Activated CD8-positive, alpha-beta memory T cell treated with anti-CD3 and anti-CD28 coated beads for 48 hours (primary cell): ENCODE measurements at regions not wholly inside any gene's neighbourhood (a gene's known extent, or its start where the extent isn't known, plus 50 kb on each side); places are given as distances from the start of the nearest gene placed in this dataset.
"Not testable (repeated sequence)": the region's sequence is repeated elsewhere in the genome, so short reads cannot be mapped to it uniquely, and the experiment has no call there.

Experiments
- DNase-seq, 3 experiments: peaks; one replicate each; pipeline ENCODE4 v3.0.0-alpha.2; 2020; ENCODE audit warnings: low read depth in 2 of 3, low spot score in 2 of 3

DNA sequence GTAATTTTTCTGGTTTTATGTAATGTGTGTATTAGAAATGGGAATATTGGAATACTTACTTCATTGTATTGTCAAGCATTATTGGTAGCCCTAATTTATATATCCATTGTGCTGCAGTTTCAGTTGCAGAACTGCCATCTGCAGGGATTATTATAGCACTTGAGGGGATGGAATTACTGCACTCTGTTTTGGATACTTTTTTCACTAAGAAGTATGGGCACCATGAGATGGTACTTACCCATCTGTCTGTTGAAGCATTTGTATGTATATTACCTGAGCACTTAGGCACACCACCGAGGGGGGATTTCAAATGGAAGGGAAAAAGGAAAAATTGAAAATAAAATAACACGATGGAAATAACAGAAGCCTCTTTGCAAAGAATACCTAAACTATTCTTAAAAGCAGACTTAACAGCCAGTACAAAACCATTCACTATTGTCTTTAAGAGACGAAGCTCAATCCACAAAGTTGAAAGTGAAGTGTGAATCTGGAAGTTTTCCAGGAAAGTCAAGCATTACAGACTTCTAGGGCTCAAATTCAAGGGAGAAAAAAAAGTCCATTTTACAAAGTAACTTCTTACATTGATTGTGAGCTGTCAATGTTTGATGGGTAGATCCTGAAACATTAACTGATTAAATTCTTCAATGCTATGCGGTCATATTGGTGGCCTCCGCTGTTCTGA is 318.7 kb downstream of the SOX4 start:
- DNase-seq = no peak

GRCh38 chr6:21914121-21914973 is 320.8 kb downstream of the SOX4 start:
- DNase-seq = peak in 1 of 3 experiments; percentile 6

DNA sequence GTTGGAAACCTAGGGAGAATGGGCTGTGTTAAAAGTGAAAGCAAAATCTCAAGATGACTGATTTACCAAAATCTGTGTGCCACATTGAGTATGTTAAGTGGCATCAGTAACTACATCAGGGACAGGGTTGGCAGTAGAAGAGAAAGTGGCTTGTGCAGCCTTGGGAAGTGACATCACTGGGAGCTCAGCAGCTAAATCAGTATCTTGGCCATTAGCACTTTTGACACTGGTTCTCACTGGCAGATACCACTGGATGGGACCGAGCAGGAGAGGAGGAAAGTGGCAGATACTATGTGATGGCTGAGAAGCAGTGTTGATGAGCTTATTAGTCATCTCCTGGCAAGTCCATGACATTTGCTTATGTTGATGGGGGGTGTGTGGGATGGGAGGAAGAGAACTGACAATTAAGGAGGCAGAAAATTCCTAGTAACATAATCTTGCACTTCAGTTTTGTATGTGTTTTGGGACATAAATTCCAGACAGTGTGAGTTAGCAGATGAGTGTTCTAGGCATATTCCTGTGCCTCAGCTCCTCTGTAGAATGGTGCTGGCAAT is 322.2 kb downstream of the SOX4 start:
- no peak for DNase-seq

GRCh38 chr6:21918041-21918440 is 324.5 kb downstream of the SOX4 start:
- DNase-seq = no peak

DNA sequence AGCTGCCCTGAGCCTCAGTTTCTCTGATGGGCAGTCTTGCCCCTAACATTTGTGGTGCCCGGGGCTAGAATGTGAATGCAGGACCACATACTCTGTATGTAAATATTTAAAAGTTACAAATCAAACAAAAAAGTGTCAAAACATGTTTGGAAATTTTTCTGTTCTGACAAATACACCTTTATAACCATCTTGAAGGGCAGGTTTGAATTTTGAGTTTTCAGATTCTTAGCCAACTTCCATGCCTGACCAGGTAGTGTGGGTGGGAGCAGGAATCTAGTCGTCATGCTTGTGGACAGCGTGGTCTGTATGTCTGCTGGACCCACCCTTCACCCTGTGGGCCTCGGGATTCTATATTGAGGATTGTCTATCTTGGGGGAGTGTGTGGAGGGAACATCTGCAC is 325.1 kb downstream of the SOX4 start:
- no peak for DNase-seq

DNA sequence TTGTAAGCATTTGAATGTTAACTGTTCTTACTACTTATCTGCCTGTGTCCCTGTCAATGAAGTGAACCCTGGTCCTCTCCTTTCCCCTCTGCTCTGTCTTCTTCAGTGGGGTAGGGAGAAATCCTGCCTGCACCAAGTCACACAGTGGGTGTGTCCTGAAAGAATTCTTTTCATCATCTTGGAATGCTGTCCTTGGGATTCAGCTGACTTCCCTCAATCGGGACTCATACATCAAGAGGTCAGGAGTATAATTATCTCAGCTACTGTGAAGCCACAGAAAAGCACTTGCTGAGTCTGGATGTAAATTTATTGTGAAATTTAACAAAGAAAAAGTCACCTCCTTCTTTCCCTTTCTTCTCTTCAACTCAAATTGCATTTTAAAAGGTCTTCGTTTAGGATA is 328.5 kb downstream of the SOX4 start:
- DNase-seq = no peak

GRCh38 chr6:21924002-21924401 is 330.5 kb downstream of the SOX4 start:
- DNase-seq = no peak

DNA sequence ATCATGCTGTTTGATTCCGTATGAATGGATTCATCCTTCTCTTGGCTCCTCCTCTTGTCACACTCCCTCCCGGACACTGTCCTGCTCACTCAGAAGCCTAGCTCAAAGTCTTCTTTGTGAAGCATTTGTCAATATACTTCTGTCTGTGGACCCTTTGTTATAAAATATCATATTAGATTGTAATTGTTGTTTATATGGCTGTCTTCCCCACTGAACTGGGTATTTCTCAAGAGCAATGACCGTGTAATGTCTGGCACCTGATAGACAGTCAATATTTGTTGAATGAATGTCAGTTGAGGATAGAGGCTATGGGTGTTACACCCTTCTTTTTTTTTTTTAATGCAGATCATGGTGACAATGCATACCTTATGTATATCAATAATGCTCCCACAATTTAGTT is 335.3 kb downstream of the SOX4 start:
- no peak for DNase-seq

DNA sequence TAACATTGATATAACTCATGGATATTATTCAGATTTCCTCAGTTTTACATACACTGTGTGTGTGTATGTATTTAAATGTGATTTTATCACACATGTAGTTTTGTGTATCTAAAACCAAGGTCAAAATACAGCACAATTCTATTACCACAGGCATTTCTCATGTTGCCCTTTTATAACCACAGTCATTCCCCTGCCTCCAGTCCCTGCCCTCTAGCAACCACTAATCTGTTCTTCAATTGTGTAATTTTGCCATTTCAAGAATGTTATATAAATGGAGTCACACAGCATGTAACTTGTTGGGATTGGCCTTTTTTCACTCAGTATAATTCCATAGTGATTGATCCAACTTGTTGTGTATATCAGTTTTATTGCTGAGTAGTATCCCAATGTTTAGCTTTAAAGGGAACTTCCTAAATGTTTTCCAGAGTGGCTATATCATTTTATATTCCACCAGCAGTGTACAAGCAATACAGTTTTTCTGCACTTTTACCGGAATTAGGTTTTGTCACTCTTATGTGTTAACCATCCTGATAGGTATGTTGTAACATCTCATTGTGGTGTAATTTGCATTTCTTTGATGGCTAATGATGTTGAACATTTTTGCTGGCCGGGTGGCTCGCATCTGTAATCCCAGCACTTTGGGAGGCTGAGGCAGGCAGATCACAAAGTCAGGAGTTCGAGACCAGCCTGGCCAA is 338.2 kb downstream of the SOX4 start:
- DNase-seq = no peak

- DNase-seq = no peak
Observed at GRCh38 chr6:21933351-21933750, 339.8 kb downstream of the SOX4 start.

DNA sequence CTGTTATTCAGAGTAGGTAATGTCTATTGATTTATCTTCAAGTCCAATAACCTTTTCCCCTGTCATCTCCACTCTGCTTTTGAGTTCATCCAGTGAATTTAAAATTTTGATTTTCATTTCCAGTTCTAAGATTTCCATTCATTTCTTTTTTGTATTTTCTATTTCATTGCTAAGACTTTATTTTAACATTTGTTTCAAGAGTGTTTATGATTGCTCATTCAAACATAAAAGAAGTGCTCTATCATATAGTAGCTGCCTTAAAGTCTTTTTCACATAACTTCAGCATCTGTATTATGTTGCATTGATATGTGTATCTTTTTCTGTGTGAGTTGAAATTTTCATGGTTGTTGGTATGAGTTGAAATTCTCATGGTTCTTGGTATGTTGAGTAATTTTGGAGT is 341.6 kb downstream of the SOX4 start:
- no peak for DNase-seq

DNA sequence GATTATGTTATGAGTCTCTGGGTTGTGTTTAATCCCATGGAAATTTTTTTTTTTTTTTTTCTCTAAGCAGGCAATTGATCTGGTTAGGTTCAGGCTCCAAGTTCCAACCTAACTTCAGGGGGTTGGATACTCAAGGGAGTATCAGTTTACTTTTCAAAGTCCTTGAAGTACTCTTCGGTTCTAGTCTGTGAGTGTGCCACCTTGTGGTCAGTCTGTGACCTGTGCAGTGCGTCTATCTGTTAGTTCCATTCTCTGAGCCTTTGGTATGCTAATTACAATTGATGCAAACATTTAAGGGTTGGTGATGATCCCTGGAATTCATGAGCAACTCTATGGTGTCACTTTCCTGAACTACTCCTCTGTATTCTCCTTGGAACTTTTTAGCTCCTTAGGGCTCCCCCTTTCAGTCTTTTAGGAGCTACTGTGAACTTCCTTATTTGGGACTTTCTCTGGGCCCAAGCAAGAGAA is 342.0 kb downstream of the SOX4 start:
- DNase-seq = no peak

GRCh38 chr6:21937466-21937865 is 343.9 kb downstream of the SOX4 start:
- no peak for DNase-seq

DNA sequence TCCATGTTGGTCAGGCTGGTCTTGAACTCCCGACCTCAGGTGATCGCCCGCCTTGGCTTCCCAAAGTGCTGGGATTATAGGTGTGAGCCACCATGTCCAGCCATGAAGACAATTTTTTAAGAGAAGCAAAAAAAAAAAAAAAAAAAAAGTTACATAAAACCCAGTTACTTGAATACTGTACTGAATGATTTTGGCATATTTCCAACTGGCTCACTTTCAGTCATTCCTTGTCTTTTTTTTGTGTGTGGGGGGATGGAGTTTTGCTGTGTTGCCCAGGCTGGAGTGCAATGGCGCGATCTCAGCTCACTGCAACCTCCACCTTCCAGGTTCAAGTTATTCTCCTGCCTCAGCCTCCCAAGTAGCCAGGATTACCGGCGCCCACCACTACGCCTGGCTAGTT is 345.5 kb downstream of the SOX4 start:
- not testable (repeated sequence) for DNase-seq

DNA sequence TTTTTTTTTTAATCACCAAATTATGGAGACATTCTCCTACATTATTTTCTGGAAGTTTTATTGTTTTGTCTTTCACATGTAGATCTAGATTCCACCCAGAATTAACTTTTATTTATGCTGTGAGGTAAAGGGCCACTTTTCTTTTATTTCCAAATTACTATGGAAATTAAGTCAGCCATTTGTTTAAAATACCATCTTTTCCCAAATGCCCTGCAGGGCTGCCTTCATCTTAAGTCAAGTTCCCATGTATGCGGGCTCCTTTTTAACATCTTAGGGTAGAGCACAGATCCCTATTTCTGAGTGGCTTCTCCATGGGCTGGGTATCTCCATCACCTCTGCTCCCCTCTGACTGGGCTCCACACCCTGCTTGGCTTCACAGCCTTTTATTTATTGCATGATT is 348.4 kb downstream of the SOX4 start:
- no peak for DNase-seq

DNA sequence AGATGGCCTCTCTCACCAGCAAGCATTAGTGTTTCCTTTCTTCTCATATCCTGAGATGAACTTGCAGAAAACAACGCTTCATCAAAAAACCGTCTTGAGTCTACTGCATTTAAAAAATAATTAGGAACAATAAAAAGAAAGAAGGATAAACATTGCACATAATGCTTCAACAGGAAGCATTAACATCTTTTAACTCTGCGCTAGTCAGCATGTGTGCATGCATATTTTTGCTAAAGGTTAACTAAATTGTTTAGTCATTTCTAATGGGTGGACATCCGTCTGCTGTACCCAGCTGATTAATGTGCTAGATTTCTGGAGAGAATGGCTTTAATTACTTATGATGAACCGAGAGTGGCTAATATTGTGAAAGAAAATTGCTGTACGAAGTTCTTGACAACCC is 349.3 kb downstream of the SOX4 start:
- DNase-seq = no peak

DNA sequence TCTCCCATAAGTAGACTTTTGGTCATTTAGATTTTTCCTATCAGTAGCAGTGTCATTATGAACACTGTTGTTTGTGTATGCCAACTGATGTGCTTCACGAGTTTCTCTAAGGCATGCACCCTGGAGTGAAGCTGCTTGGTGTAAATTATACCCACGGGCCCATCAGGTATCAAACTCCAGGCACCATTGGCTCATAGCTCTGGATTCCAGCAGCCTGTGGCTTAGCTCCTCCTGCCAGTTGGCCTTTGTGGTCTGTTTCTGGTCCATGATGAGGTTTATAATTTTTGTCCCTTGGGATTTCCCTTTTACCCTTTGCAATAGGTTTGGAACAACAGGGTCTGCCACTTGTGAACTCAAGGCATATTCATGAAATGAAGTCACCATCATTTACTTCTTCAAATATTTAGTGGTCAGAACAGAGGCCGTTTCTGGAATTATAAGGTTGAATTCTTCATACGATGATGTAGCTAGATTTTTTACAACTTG is 350.5 kb downstream of the PRL start:
- no peak for DNase-seq

DNA sequence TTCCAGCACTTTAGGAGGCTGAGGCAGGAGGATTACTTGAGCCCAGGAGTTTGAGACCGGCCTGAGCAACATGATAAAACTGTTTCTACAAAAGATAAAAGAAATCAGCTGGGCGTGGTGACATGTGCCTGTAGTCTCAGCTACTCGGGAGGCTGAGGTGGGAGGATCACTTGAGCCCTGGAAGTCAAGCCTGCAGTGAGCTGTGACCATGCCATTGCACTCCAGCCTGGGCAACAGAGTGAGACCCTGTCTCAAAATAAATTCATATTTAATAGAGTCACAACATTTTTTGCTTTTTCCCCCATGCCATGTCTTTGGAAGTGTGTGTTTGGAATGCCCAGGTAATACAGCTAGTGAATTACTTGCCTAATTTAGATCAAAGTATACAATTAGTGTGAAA is 349.6 kb downstream of the PRL start:
- not testable (repeated sequence) for DNase-seq

DNA sequence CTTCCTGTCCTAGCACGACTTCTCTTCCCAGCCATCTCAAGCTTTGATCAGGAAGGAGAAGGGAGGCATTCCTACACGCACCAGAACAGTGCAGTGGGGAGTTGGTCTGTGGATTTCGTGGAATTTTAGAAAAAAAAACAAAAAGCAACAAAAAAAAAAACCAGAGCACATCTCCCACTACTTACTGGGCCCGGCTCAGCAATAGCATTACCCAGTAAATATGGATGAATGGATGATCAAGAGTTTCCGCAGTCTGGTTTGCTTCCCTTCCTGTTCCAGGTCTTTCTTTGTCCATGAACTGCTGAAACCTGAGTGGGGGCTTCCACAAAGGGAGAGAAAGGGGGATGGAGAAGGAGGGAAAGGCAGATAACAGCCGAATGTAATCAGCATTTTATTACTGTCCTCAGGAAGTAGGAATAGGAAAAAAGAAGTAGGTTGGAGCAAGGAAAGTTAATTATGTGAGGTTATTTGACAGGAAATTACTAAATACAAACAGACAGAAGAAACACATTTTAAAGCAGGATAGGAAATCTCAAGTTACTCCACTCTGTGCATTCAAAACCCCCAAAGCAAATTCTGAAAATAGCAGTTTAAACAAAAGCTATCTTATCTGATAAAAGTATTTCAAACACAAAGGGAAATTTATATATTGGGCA is 349.0 kb downstream of the PRL start:
- no peak for DNase-seq

DNA sequence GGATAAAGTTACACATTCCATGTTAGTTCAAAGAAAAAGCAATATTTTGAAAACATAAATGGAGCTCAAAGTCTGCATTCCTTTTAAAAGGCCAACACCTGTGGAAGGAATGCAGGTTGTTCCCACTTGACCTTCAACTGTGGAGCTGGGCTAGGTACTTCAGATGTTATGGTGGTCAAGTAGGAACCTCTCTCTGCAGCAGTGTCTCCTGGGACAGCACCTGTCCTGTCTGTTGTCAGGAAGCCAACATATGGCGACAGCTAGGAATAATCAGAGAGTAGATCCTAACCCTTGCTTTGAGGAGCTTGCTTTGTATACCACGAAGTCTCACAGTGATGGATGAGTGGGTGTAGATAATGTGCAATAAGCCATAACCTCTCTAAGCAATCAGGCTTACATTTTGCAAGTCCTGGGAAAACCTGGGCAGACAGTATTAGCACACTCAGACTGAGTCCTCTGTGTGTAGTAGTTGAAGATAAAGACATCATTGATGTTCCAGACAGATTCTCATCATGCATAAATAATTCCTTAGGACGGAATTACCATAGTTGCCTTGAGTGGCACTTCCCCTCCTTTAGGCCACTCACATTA is 347.5 kb downstream of the PRL start:
- DNase-seq = no peak

DNA sequence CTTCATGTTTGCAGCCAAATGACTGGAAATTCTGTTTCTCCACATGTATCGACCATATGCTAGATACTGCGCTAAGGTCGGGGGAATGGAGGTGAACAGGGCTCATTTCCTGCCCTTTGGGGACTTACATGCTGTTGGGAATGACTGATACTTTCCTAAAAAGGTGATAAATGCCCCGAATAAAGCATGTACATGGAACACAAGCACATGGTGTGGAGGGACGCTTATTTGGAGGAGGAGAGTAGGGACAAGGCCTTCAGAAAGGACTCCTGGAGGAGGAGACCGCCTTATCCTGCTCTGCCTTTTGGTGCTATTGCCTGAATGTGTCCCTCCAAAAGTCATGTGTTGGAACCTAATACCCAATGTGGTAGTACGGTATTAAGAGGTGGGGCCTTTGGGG is 344.5 kb downstream of the PRL start:
- DNase-seq = no peak
